ENCODE measurements at regions not wholly inside any gene's neighbourhood (a gene's known extent, or its start where the extent isn't known, plus 50 kb on each side); places are given as distances from the start of the nearest gene placed in this dataset.

- Histone ChIP-seq H3K79me2 (ENCODE audit: insufficient read depth, low read length) (no peaks in the 10 kb centered on the region), H3K4me3 (ENCODE audit: low read depth, low read length, poor library complexity, severe bottlenecking) (no peak overlapping the region), H3F3A (ENCODE audit: insufficient read depth, low read length) (no peaks in the 10 kb centered on the region), H3K27me3 (ENCODE audit: insufficient read depth, low read length) (no peaks in the 10 kb centered on the region), H3K27ac (ENCODE audit: low read depth, low read length, poor library complexity, severe bottlenecking) (no peak overlapping the region), H3K9me2 (ENCODE audit: low read depth, low read length) (no peaks in the 10 kb centered on the region), H3K4me2 (ENCODE audit: low read length) (no peak overlapping the region), H3K9me3 (ENCODE audit: low read length) (no peaks in the 10 kb centered on the region), H3K9ac (ENCODE audit: low read length) (no peak overlapping the region), H2AFZ (ENCODE audit: low read length) (no peak overlapping the region), H4K20me1 (ENCODE audit: insufficient read depth, low read length) (no peaks in the 10 kb centered on the region), H3K36me3 (ENCODE audit: insufficient read depth, low read length) (no peaks in the 10 kb centered on the region), H3K4me1 (ENCODE audit: insufficient read depth, low read length, severe bottlenecking) (no peaks in the 10 kb centered on the region)
- no peak for TF ChIP-seq EZH2 (IDR thresholded peaks at IDR 0.05; ENCODE audit: borderline replicate concordance, low read length)
- TF ChIP-seq, protein P1, sequence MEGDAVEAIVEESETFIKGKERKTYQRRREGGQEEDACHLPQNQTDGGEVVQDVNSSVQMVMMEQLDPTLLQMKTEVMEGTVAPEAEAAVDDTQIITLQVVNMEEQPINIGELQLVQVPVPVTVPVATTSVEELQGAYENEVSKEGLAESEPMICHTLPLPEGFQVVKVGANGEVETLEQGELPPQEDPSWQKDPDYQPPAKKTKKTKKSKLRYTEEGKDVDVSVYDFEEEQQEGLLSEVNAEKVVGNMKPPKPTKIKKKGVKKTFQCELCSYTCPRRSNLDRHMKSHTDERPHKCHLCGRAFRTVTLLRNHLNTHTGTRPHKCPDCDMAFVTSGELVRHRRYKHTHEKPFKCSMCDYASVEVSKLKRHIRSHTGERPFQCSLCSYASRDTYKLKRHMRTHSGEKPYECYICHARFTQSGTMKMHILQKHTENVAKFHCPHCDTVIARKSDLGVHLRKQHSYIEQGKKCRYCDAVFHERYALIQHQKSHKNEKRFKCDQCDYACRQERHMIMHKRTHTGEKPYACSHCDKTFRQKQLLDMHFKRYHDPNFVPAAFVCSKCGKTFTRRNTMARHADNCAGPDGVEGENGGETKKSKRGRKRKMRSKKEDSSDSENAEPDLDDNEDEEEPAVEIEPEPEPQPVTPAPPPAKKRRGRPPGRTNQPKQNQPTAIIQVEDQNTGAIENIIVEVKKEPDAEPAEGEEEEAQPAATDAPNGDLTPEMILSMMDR (IDR thresholded peaks at IDR 0.05; ENCODE audit: low read length), result no peak
Measured at GRCh38 chr7:81327468-81328266, 408.8 kb upstream of the SEMA3C start.

GRCh38 chr7:81321949-81322348 is 403.1 kb upstream of the SEMA3C start:
- Histone ChIP-seq H3K36me3 (ENCODE audit: insufficient read depth, low read length) (no peaks in the 10 kb centered on the region), H2AFZ (ENCODE audit: low read length) (no peak overlapping the region), H3K79me2 (ENCODE audit: insufficient read depth, low read length) (no peaks in the 10 kb centered on the region), H3K27ac (ENCODE audit: low read depth, low read length, poor library complexity, severe bottlenecking) (no peak overlapping the region), H3K9ac (ENCODE audit: low read length) (no peak overlapping the region), H3K9me2 (ENCODE audit: low read depth, low read length) (no peaks in the 10 kb centered on the region), H3K9me3 (ENCODE audit: low read length) (no peaks in the 10 kb centered on the region), H4K20me1 (ENCODE audit: insufficient read depth, low read length) (no peaks in the 10 kb centered on the region), H3F3A (ENCODE audit: insufficient read depth, low read length) (no peaks in the 10 kb centered on the region), H3K4me3 (ENCODE audit: low read depth, low read length, poor library complexity, severe bottlenecking) (no peak overlapping the region), H3K4me2 (ENCODE audit: low read length) (no peak overlapping the region), H3K4me1 (ENCODE audit: insufficient read depth, low read length, severe bottlenecking) (no peaks in the 10 kb centered on the region), H3K27me3 (ENCODE audit: insufficient read depth, low read length) (no peaks in the 10 kb centered on the region)
- TF ChIP-seq, protein P1 (IDR thresholded peaks at IDR 0.05; ENCODE audit: low read length), result no peak
- TF ChIP-seq EZH2 (IDR thresholded peaks at IDR 0.05; ENCODE audit: borderline replicate concordance, low read length), result no peak

GRCh38 chr7:81317741-81318140 is 398.9 kb upstream of the SEMA3C start:
- no peaks in the 10 kb centered on the region for H3K9me2 ChIP-seq (ENCODE audit: low read depth, low read length)
- H3K9ac ChIP-seq (ENCODE audit: low read length), result no peak overlapping the region
- H3K79me2 ChIP-seq (ENCODE audit: insufficient read depth, low read length), result no peaks in the 10 kb centered on the region
- H3K4me1 ChIP-seq (ENCODE audit: insufficient read depth, low read length, severe bottlenecking), result no peaks in the 10 kb centered on the region
- no peaks in the 10 kb centered on the region for H3K9me3 ChIP-seq (ENCODE audit: low read length)
- TF ChIP-seq EZH2 (IDR thresholded peaks at IDR 0.05; ENCODE audit: borderline replicate concordance, low read length), result no peak
- H3K36me3 ChIP-seq (ENCODE audit: insufficient read depth, low read length), result no peaks in the 10 kb centered on the region
- no peak overlapping the region for H3K27ac ChIP-seq (ENCODE audit: low read depth, low read length, poor library complexity, severe bottlenecking)
- no peak overlapping the region for H2AFZ ChIP-seq (ENCODE audit: low read length)
- H3F3A ChIP-seq (ENCODE audit: insufficient read depth, low read length), result no peaks in the 10 kb centered on the region
- no peak overlapping the region for H3K4me3 ChIP-seq (ENCODE audit: low read depth, low read length, poor library complexity, severe bottlenecking)
- H3K27me3 ChIP-seq (ENCODE audit: insufficient read depth, low read length), result no peaks in the 10 kb centered on the region
- no peaks in the 10 kb centered on the region for H4K20me1 ChIP-seq (ENCODE audit: insufficient read depth, low read length)
- H3K4me2 ChIP-seq (ENCODE audit: low read length), result no peak overlapping the region

Data from OCI-LY1 (cell line).